Fibroblast of pulmonary artery (primary cell): ENCODE measurements at regions not wholly inside any gene's neighbourhood (a gene's known extent, or its start where the extent isn't known, plus 50 kb on each side); places are given as distances from the start of the nearest gene placed in this dataset.
"Not testable (repeated sequence)": the region's sequence is repeated elsewhere in the genome, so short reads cannot be mapped to it uniquely, and the experiment has no call there.

Source experiments
- DNase-seq: peaks from one replicate; pipeline ENCODE4 v3.0.0-alpha.2; 2010; ENCODE audit warnings: low read depth
- H3K4me3 ChIP-seq: replicated peaks from 2 replicates; pipeline ENCODE4 v1.5.1; 2011; ENCODE audit warnings: low read depth, mild to moderate bottlenecking, control low read depth, low read length, moderate library complexity
- CTCF ChIP-seq: IDR thresholded peaks from 2 replicates; pipeline ENCODE4 v1.5.1; 2011; ENCODE audit warnings: mild to moderate bottlenecking, control low read depth, low read length, inconsistent platforms; ENCODE audit errors: missing control alignments

GRCh38 chr22:48918585-48919186 lies 909.0 kb downstream of the BRD1 start:
- no peak overlapping the region for H3K4me3 ChIP-seq
- no peak for DNase-seq
- TF ChIP-seq CTCF: no peak

DNA sequence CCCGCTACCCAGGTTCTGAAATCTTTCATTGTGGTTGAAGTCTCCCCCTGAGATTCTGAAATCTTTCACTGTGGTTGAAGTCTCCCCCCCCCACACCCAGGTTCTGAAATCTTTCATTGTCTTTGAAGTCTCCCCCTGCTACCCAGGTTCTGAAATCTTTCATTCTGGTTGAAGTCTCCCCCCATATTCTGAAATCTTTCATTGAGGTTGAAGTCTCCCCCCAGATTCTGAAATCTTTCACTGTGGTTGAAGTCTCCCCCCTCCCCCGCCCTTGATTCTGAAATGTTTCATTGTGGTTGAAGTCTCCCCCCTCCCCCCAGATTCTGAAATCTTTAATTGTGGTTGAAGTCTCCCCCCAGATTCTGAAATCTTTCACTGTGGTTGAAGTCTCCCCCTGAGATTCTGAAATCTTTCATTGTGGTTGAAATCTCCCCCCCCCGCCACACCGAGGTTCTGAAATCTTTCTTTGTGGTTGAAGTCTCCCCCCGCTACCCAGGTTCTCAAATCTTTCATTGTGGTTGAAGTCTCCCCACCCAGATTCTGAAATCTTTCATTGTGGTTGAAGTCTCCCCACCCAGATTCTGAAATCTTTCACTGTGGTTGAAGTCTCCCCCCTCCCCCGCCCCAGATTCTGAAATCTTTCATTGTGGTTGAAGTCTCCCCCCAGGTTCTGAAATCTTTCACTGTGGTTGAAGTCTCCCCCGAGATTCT lies 915.2 kb downstream of the BRD1 start:
- H3K4me3 ChIP-seq, DNase-seq: not testable (repeated sequence)

GRCh38 chr22:48911647-48912046 lies 916.0 kb downstream of the BRD1 start:
- DNase-seq, H3K4me3 ChIP-seq: not testable (repeated sequence)

DNA sequence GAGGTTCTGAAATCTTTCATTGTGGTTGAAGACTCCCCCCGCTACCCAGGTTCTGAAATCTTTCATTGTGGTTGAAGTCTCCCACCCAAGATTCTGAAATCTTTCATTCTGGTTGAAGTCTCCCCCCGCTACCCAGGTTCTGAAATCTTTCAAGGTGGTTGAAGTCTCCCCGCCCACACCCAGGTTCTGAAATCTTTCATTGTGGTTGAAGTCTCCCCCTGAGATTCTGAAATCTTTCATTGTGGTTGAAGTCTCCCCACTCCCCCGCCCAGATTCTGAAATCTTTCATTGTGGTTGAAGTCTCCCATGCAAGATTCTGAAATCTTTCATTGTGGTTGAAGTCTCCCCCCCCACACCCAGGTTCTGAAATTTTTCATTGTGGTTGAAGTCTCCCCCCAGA lies 916.6 kb downstream of the BRD1 start:
- not testable (repeated sequence) for H3K4me3 ChIP-seq, DNase-seq

DNA sequence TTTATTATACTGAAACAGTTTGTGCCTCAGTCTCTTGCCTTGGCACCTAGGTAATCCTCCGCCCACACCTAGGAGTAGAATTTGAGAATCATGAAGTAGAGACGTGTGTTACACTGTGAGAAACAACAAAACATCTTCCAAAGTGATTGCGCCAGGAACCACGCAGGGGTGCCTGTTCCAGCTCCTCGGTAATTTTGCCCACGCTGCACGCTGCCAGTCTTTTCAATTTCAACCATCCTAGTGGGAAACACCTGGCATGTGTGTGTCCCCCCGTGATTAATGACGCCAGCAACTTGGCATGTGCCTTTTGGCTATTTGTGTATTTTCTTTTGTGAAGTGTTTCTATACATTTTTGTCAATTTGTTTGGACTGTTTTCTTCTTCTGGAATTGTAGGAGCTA lies 919.1 kb downstream of the BRD1 start:
- TF ChIP-seq CTCF: no peak
- no peak overlapping the region for H3K4me3 ChIP-seq
- no peak for DNase-seq

DNA sequence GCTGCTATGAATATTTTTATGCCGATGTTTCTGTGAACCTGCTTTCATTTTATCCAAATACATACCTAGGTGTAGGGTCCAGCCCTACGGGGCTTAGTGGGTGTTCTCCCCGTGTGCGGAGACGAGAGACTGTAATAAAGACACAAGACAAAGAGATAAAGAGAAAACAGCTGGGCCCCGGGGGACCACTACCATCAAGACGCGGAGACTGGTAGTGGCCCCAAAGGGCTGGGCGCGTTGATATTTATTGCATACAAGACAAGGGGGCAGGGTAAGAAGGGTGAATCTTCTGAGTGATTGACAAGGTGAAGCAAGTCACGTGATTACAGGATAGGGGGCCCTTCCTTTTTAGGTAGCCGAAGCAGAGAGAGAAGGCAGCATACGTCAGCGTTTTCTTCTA lies 920.1 kb downstream of the BRD1 start:
- no peak for TF ChIP-seq CTCF
- DNase-seq: no peak

GRCh38 chr22:48906216-48906835 lies 921.3 kb downstream of the BRD1 start:
- no peak for TF ChIP-seq CTCF
- H3K4me3 ChIP-seq: no peak overlapping the region
- DNase-seq: no peak

More for the DNA sequence above, 920.1 kb downstream of the BRD1 start:
- H3K4me3 ChIP-seq: no peak overlapping the region

GRCh38 chr22:48905206-48905975 lies 922.3 kb downstream of the BRD1 start:
- TF ChIP-seq CTCF: no peak
- no peak for DNase-seq
- no peak overlapping the region for H3K4me3 ChIP-seq
